GM21825 (cell line): ENCODE measurements at regions not wholly inside any gene's neighbourhood (a gene's known extent, or its start where the extent isn't known, plus 50 kb on each side); places are given as distances from the start of the nearest gene placed in this dataset.

Experiments used
- ATAC-seq: cut with Tn5 transposase; IDR thresholded peaks from one replicate; pipeline ENCODE4 v1.9.1; 2021; ENCODE audit warnings: mild to moderate bottlenecking, moderate library complexity; ENCODE audit not compliant: unreplicated experiment

DNA sequence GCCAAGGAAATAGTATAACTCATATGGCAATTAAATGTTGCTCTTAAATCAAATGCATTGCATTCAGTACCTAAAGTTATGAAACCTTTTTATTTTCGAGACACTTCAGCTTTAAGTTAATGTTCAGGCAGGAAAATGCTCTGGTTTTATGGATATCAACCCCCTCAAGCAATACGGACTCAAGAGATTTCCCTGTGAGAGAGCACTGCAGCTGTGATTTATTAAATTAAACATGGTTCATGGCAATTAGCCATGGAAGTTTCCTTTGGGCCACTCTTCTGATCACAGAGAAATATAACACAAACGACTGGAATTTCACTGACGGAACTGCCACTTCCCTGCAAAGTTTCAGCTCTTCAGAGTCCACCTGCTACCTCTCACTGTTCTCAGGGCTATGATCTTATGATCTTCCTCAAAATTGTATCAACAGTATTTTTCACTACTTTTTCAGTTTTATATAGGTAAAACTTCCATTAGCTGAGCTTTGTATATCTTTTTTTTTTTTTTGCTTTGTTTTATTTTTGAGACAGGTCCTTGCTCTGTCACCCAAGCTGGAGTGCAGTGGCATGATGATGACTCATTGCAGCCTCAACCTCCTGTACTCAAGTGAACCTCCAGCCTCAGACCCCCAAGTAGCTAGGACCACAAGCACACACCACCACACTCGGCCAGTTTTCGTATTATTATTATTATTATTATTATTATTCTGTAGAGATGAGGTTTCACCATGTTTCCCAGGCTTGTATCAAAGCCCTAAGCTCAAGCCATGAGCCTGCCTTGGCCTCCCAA, 923.1 kb upstream of the TMPRSS15 start:
- ATAC-seq: no peak

DNA sequence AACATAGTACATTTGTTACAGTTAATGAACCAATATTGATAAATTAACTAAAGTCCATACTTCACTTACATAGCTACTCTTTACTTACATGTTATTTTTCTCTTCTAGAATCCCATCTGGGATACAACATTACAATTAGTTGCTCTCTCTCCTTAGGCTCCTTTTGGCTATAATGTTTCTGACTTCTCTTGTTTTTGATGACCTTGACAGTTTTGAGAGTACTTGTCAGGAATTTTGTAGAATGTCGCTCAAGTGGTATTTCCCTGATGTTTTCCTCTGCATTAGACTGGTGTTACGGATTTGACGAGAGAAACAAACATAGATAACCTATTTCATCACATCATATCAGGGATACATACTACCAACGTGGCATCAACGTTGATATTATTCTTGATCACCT, 925.4 kb upstream of the TMPRSS15 start:
- no peak for ATAC-seq

DNA sequence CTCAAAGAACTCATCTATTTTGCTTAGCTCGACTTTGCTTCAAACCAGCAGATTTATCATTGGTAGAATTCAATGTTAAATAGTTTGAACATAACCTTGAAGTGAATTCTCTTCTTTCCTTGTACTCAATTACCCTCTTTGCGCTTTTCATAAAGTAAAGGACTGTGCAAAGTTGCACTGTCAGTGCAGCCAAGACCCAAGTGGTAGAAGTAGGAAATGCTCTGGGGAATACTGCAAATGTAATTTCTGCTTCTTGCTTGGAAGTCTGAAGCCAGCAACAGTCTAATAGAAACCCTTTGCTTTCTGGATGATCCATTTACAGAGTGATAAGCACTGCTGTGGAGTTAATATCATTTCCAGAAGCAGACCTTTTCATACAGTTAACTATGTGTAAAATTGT, 936.7 kb upstream of the TMPRSS15 start:
- ATAC-seq: no peak

DNA sequence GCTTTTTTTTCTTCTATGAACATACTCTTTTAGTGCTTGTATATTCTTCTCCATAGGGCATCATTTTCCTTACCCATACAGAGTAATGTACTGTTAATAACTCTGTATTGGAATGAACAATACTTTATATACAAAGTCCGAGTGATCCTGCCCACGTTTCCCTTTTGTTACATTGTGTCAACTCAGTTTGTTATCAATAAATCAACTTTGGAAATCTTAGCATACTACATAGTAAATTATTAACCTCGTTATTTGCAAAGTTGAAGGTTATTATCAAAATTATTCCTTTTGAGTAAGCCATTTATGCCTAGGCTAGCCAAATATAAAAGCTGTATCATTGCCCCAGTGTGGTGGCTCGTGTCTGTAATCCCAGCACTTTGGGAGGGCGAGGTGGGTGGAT, 937.4 kb upstream of the TMPRSS15 start:
- ATAC-seq: no peak

DNA sequence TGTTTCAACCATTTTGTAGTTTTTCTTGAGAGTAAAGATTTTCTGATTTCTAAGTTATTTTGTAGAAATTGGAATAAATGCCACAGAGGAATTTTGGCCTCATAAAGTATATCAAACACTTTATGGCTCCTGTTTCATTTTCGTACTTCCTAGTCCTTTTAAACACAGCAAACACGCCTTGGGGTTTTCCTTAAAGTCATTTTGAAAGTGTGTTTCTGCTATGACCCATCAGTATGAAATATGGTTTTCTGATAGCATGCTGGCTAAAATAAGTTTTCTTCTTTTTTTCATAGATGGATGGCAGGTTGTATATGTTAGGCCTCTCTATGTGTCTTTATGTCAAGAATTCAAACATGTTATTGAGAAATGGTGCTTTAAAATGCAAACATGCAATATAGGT, 940.1 kb upstream of the TMPRSS15 start:
- ATAC-seq: no peak

DNA sequence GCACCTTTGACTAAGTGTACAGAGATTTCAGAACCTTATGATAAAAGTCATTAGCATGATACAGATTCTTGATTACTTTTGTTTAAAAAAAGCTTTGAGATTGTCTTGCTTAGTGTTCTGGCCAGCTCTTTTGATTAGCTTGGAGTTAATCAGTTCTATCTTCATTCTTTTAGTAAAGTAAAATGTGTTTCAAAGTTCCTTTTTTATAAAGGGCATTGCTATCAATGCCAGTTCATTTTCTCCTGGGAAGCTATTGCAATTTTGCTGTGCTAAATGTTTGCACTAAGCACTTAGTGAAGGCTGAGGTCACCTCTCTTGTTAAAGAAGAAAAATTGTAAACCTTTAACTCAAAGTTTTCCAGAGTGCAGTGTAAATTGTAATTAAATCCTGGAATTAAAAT, 946.7 kb upstream of the TMPRSS15 start:
- ATAC-seq: no peak

DNA sequence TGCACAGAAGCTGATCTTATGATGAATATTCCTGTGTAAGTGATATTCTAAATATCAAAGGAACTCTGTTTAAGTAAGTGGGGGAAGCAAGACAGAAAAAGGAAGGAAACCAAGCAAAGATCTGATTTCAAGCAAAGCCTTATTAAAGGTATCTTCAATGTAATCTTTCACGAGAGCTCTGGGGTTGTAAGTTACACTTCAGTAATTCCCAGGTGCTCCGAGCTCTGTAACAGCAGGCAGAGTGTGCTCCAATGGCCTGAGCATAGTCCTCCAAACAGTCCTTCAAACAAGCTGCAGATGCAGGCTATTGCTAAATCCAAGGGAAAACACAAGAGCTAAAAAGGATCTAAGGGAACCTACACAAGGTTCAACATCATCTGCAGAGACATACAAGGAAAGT, 949.7 kb upstream of the TMPRSS15 start:
- no peak for ATAC-seq

DNA sequence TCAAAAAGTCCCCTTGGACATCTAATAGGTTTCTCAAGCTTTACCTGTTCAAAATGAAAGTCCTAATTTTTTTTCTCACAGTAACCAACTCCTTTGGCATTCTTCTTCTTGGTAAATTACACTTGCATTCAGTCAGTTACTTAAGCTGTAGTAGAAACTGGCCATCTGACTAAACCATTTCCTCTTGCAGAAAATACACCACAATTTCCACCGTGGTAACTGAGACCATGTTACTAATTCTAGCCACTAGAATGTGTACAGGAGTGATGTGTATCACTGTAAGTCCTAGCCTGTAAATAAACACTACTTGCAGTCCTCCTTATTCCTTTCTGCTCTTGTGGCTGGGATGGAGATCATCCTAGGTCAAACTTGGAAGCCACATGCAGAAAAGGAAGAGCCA, 965.4 kb upstream of the TMPRSS15 start:
- no peak for ATAC-seq

DNA sequence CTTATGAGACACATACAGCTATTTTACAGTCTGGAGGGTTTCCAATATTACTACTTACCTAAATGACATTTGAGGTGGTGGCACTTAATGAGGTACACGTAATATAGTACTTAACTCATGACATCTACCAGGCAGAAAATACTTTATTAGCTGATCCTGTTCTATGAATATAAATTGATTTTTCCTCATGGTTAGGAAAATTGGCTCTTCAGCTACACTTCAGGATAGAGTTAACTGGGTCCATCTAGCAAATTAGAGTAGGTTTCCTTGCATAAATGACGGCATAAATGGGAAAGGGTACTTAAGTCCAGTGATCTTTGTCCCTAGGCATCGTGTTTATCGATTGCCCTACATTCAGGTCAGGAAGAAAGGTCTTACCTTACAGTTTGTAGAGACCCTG, 988.8 kb upstream of the TMPRSS15 start:
- no peak for ATAC-seq

DNA sequence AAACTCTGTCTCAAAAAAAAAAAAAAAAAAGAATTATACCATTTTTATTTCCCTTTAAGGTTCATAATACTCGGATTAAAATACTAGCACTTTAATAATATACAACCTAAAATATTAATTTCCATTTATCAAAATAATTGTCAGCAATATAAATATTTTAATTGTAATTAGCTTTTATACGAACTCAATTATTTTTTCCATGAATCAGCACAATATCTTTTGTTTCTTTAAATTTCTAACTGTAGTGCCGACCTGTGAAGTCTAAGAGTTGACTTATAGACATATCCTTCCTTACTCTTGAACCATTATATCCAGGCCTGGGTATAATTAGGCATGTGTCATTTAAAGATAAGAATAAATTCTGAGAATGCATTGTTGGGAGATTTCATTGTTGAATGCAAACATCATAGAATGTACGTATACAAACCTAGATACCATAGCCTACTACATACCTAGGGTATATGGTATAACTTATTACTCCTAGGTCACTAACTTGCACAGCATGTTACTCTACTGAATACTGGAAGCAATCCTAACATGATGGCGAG, 996.7 kb upstream of the TMPRSS15 start:
- no peak for ATAC-seq

DNA sequence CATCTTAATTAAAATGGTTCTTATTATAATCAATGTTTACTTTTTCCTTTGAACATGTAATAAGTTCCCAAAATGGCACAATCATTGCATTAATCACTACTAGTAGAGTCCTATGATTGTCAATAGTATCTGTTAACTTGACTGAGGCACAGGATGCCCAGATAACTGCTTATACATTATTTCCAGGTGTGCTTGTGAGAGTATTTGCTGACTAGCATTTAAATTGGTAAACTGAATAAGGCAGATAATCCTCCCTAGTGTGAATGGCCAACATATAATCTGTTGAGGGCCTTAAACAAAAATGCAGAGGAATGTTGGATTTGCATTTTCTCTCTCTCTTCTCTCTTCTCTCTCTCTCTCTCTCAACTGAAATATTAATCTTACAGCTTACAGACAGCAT, 999.3 kb upstream of the TMPRSS15 start:
- ATAC-seq: no peak

DNA sequence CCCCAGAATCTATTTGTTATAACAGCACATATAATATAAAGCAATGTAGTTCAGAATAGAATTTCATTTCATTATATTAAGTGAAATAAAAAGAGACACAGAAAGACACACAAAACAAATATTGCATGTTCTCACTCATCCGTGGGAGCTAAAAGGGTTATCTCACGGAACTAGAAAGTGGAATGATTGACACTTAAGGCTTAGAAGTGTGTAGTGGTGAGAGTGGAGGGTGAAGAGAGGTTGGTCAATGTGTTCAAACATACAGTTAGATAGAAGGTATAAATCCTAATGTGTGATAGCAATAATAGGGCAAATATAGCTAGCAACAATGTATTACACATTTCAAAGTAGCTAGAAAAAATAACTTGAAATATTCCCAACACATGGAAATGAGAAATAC, 1001.7 kb upstream of the TMPRSS15 start:
- no peak for ATAC-seq

DNA sequence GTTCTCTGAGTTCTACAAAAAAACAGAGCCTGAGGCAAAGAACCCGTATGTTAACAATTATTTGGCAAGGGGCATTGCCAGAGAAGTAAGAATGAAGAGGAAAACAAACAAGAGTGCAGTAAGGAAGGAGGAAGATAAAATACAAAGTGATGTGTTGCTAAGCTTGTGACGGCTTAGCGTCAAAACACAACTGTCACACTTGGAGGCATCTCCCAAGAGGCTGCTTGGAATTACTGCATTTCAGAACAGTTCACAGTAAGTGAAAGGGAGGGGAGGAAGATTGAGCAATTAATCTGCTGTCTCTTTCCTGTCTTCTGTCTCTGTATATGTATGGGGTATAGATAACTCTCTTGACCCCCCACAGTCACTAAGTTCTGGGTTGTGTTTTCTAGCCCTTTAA, 1017.0 kb upstream of the TMPRSS15 start:
- no peak for ATAC-seq

DNA sequence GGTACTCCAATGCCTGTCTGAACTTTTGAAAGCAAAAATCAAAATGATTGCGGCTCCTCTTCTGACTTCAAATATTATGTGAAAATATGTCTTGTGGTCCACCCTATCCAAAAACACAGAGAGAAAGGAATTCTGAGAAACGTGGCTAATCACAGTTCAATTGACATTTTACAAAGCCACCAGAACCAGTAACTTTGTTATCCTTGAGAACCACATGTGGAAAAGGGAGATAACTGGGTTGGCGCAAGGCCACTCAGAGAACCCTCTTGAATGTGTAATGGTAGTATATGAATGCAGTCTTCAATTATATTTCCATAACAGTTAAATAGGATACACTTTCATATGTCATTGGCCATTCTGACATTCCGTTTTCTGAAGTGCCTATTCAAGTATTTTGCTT, 1030.0 kb upstream of the TMPRSS15 start:
- no peak for ATAC-seq

DNA sequence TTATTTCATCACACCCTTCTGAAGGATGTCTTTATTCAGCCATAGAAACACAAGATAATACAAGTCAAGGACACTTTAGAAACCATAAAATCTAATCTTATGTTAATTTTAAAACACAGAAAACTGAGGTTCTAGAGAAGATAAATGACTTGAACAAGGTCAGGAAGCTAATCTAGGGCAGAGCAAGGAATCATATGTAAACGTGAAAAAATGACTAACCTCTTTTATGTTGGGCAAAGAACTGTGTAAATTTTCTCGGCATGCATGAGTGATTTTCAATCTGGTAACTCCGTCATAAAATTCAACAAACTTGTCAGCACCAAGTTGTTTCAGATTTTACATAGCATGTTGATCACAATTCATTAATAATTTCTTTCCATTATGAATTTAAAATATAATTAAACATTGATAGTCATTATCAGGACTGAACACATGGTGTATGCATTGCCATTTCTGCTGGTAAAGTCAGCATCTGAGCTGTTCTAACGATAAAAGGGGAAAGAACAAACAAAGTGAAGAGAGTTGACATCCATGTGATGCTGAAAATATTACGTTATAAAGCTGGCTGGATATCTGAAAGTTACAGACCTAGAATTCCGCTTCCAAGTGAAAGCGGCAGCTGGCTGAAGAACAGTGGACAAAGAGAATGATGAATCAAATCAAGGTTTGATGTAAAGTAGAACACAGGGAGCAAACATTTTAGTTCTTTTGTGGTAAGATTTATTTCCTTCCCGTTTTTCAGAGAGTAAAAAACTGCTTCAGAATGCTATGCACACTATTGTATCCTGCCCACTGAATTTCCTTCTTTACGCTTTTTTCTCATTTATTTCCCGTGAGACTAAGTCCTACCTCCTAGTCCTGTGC, 1037.4 kb upstream of the TMPRSS15 start:
- no peak for ATAC-seq

DNA sequence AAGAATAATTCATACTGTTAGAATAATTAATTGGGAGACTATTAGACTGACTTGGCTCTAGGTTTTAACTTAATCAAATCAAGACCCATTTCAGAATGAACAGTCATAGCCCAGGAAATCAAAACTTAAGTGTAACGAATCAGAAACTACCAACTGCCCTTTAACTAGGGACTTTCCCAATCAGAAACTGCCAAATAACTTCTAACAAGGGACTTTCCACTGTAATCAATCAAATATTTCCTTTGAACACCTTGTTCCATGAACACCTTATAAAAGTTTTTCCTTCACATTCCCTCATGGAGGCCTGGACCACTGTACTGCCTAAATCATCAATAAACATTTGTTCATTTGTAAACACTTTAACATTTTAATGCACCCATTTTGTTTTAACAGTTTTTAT, 1054.7 kb upstream of the TMPRSS15 start:
- no peak for ATAC-seq

DNA sequence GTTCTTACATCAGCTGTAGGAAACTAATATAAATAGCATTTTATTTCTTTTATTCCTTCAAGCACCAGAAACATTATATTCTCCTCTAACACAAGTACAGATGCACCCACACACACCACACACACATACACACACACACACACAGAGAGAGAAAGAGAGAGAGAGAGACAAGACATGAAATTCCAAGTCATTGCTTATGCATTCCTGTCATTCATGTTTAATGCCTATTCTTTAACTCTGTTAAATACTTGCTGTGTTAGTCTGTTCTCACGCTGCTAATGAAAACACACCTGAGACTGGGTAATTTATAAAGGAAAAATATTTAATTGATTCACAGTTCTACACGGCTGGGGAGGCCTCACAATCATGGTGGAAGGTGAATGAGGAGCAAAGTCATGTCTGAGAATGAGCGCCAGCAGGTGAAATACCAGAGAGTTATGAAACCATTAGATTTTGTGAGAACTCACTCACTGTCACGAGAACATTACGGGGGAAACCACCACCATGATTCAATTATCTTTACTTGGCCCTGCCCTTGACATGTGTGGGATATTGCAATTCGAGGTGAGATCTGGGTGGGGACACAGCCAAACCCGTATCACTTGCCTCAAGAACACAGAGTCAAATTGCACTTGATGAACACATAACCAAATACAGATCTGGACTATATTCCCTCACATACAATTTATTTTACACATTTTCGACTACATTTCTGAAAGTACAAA, 1058.1 kb upstream of the TMPRSS15 start:
- no peak for ATAC-seq

DNA sequence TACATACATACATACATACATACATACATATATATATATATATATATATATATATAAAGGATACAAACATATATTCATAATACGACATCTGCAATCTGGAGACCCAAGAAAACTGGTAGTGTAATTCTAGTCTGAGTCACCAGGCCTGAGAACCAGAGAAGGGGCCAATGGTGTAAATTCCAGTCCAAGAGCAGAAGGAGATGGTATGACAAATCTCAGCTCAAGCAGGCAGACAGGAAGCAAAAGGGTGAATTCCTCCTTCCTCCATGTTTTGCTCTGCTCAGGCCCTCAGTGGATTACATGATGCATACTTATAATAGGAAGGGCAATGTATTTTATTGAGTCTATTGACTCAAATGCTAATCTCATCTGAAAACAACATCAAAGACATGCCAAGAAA, 1060.4 kb upstream of the TMPRSS15 start:
- ATAC-seq: no peak

DNA sequence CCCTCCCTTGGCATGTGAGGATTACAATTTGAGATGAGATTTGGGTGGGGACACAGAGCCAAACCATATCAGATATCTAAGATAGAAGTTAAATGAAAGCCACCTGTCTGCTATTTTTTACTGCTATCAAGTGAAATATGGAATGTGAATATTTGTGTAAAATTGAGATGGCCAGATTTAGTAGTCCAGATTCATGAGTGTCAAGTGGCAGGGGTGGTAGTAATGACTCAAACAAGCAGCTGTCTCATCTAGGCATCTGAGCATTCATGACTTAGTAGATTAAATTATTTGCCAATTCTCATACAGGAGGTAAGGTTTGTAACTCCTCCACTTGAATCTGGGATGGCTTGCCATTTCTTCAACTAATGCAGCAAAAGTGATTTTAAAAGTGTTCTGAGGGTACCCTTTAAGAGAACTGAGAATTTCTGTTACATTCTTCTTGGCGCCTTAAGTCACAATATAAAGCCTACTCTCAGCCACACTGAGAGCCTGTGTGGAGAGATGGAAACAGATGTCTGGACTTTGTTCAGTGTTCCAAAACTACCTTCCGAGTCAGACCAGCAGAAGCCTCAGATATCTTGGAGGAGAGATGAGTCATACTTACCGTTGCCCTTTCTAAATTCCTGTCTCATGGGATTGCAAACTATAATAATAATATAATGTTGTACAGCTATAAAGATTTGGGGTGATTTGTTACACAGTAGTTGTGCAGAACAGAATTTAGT, 1065.6 kb upstream of the TMPRSS15 start:
- ATAC-seq: no peak

DNA sequence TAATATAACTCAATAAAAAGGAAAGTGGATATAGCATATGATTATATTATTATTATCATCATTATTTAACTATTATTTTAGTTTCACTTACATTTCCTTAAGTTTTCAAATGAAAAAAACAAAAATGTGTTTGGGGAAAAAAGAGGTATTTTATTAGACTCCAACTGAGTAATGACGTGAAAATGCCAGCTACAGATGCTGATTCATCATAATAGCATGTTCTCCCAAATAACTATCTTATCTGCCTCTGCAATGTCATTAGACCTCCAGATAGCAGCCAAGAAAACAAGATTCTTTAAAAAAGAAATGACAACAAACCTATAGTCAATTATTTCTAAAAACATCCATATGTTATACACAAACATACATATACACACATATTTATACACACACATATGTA, 1071.9 kb upstream of the TMPRSS15 start:
- no peak for ATAC-seq

DNA sequence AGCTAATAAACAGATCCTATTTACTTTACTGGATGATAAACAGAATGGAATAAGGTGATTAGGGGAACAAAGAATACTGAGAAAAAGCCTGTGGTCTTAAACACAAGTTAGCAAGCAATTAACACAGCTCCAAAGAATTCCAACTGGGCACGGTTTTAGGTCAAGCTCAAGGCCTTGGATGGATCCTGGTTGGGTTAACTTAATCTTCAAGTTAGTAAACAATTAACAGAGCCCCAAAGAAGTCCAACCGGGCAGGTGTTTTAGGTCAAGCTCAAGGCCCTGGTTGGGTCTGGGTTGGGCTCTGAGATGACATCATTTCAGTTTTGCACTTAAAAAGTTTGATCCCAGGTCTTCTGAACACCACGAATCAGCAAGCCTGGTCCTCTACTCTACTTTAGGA, 1086.3 kb upstream of the TMPRSS15 start:
- no peak for ATAC-seq
